HL-60/S4 (cell line): ENCODE measurements at regions not wholly inside any gene's neighbourhood (a gene's known extent, or its start where the extent isn't known, plus 50 kb on each side); places are given as distances from the start of the nearest gene placed in this dataset.

Source experiments
- in situ Hi-C: fragments of 300-500 bp; cut with MboI; formaldehyde crosslinking; loops from 2 replicates; pipeline ENCODE4 v1.14.3; 2022; ENCODE audit warnings: low sequenced_read_pairs

DNA sequence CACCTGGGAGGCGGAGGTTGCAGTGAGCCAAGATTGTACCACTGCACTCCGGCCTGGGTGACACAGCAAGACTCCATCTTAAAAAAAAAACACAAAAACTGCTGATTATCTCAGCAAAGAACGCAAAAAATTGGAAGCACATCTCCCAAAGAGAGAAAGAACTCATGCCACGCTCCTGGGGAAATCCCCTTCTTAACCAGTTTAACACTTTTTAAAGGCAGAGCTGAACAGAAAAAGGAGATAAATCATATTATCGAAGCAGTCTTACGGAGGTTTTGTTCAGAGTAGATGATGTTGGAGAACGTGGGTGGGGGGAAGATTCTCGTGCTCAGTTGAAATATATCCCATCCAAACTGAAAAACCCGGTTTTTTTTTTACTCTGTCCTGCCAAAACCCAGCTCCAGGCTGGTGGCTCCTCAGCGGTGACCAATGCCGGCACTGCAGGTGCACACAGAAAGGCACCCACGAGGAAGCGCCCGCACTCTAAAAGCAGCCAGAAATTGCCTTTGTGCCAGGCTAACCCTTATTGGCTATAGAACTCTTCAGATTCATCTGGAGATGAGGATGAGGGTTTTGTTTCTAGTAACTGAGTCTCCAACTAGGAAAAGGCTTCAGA lies 100.2 kb upstream of the PARP11 start:
- in situ Hi-C loops: no loop called here

DNA sequence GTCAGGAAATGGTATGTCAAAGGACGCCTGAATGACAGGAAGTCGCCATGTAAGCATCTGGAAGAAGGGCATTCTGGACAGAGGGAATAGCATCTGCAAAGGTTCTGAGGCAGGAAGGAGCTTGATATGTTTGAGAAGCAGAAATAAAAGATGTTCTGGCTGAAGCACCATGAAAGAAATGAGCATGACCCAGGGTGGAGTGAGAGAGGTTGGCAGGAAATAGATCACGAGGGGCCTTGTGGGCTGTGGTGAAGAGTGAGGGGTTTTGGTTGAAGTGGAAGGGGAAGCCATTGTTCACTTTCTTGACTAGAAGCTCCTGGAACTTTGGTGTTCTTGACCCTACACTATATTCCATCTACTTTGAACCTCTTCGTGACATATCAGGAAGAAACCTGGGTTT lies 99.4 kb upstream of the PARP11 start:
- in situ Hi-C loops: no loop called here

DNA sequence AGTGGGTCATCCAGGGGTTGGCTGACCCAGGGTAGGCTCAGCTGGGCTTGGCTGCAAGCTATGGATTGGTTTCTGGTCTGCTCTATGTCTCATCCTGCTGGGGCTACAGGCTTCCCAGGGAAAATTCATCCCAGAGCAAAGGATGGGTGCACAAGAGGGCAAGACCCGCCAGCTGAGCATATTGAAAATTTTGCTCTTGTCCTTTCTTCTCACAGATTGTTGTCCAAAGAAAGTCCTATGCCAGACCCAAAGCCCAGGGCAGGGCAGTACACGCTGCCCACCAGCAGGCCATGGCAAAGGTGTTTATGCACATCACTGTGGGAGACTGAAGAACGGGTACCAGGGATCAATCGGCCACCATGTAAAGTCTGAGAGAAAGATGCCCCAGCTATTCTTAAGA lies 95.3 kb upstream of the PARP11 start:
- in situ Hi-C loops: no loop called here

DNA sequence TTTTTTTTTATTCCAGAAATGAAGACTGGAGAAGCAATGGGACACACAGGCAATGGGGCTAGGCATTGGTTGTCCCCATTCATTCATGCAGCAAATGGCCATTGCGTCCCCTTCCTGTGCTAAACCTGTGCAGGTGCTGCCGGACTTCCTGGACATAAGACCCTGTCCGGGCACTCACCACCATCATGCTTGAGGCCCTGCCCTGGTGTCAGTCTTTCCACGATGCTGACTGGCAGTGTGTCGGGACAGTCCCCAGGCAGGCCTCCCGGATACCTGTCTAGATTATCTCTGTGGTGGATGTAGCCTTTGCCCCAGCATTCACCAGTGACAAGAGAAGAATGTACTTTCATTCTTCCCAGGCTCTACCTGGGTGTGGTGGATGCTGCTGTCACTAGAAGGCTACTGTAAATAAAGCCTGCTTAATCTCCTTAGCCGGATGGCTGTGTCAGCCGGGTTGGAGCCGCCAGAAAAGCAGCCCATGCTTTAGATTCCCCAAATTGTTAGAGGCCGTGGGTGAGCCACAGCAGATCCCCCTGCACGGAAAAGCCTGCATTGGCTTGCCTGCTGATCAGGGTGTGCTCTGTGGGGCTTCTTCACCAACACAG lies 94.5 kb upstream of the PARP11 start:
- in situ Hi-C loops: no loop called here

DNA sequence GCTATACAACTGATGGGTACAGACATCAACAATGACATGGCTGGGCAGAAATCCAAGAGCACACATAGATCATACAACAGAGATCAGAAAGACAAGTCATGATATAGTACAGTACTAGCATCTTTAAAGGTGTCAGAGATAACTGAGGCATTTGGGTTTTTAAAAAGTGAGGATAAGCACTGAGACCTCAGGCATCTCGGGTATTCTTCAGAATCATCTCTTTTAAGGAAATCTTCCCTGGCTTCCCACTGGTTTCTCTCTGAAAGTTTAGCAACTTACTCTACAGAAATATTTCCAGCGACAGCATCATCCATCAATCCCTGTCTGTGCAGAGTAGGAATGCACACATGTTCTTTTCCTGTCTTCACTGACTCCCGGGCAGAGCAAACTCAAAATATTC lies 93.2 kb upstream of the PARP11 start:
- in situ Hi-C loops: no loop called here

DNA sequence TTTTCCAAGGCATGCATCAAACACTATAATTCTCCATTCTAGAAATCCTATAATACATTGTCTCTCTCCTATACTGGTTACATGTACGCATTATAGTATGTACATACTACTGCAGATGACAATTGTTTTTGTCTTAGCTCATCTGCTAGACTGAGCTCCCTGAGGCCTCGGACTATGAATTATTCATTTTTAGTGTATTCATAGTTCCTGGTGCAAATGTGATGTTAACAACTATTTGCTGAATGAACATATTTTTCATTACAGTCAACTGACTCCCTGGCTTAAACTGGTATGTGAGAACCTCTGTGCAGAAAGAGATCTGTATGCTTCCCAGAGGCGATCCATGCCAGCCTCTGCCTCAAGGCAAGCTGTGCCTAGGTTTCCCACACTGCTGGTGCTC lies 91.8 kb upstream of the PARP11 start:
- in situ Hi-C loops: no loop called here

DNA sequence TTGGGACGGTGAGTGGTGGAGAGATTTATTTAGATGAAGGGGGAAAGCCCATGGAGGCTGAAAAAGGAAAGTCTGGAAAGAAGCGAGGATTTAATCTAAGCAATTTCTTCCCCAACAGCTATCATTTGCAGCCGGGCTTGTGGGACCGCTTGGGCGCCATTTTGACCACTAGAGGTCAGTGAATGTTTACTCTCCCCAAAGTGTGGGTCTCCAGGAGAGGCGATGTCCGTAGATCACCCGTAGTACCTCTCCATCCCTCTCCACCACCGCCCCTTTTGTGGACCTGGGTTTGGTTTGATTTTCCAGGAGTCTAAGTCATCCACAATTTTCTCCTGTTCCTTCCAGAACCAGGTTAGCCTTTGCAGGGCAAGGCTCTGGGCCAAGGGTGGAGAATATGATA lies 91.2 kb upstream of the PARP11 start:
- in situ Hi-C loops: no loop called here

DNA sequence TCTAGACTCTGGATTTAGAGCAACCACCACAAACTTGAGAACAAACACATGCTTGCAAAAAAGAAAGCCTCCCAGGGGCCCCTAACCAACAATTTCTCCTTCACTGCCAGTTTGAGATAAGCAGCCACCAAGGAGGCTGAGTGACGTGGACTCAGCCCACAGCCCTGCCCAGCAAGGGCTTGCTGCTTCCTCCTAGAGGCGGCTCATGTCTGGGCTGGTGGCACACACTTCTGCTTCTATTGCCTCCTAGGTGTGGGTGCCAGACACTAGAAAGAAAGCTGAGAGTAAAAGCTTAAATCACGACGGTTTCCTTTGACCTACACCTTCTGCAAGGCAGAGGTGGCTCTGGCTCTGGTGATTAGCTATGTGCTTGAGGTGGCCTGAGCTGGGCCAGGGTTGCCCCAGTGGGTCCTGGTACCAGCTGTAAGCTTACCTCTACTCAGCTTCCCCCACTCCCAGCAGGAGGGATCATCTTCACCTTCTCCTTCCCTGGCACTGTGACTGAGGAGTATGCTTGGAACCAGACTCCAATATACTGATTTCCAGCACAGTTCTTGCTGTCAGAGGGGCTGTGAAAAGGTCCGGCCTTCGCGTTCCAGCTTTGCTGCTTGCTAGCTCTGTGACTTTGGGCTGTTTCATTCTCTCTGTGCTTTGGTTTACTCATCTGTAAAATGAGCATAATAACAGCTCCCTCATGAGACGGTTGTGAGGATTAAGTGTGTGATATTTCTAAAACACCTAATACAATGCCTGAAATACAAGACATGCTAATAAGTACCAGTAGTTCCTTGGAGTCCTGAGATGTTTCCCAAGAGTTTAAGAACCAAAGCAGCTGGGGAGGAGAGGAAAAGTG lies 89.7 kb upstream of the PARP11 start:
- in situ Hi-C loops: no loop called here

DNA sequence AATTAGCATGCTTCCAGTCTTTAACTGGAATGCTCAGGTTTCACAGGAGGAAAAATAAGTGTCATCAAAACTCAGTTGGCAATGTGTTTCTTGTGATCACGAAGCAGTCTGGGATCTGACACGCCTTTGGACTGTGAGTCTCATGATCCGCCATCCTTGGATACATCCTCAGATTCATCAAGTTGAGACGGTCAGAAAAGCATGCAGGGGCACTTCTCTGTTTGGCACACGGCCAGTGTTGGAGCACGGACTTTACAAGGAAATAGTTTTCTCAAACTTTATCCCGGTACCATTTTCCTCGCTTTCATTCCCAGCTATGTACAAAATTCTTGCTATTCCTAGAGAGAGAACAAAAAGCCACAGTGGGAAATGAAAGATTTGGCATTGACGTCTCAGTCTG lies 88.4 kb upstream of the PARP11 start:
- in situ Hi-C loops: no loop called here

DNA sequence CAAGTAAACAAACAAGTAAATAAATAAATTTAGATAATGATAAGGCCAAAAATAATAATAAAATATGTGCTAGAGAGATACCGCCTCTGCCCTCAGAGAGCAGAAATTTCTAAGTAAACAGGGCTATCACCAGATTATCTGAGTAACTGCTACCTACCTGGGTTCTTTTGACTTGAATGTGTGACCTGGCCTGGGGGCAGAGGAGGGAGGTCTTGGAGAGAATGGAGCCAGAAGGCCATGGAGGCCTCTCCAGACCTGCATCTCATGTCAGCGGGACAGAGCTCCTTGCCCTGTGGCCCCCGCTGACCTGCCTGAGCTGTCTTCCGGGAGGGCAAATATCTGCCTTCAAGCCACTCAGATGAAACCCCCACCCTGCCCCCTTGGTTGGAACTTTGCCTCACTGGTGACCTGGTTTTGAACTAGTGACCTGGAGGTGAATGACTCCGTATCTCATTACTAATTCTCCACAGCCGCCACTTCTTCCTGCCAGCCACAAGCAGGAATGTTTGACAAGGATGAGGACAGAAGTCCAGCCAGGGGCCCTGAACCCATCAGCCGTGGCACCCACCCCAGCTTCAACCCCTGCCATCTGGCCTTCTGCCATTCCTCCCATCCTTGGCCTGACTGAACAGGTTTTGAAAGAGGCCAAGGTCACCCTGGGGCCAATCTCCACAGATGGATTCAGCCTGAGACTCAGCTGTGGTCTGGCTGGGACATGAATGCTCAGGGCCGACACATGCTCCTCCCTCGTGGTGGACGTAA lies 86.8 kb upstream of the PARP11 start:
- in situ Hi-C loops: no loop called here

DNA sequence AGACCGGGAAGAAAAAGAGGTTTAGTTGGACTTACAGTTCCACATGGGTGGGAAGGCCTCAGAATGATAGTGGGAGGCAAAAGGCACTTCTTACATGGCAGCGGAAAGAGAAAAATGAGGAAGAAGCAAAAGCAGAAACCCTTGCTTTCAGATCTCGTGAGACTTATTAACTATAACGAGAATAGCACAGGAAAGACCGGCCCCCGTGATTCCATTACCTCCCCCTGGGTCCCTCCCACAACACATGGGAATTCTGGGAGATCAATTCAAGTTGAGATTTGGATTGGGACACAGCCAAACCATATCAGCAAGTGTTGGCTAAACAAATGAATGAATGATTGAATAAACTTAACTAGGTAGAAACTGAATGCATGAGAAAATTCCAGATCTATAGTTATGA lies 85.3 kb upstream of the PARP11 start:
- in situ Hi-C loops: no loop called here

DNA sequence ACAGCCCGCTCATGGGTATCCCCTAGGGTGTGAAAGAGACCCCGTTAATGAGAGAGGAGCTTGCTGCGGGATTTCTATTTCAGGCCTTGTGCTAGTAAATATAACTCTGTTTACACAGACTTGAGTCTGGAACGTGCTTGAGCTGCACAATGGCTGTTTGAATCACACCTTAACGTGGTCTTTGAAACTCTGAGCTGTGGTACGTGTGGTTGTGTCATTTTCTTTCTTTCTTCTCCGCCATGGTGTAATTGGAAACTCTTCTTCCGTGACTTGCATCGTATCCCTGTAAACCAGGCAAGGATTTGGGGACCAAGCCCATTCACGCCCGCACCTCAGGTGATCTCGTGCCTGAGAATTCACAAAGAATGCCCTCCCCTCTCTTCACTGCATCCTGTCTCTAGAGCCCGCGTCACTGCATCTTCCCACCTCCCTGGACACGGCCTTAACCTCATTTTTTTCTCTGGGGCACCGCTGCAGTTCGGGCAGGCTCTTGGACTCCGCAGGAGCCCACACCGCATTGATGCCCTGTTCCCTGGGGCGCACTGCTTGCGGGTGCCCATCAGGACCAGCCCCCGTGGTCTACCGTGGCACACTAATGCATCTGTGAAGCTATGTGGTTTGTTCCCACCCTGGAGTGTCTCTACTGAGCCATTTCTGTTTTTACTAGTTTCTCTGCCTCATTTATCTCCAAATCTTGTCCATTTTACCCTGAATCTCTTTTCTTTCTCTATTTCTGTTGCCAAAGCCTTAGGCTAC lies 78.4 kb upstream of the PARP11 start:
- in situ Hi-C loops: no loop called here

DNA sequence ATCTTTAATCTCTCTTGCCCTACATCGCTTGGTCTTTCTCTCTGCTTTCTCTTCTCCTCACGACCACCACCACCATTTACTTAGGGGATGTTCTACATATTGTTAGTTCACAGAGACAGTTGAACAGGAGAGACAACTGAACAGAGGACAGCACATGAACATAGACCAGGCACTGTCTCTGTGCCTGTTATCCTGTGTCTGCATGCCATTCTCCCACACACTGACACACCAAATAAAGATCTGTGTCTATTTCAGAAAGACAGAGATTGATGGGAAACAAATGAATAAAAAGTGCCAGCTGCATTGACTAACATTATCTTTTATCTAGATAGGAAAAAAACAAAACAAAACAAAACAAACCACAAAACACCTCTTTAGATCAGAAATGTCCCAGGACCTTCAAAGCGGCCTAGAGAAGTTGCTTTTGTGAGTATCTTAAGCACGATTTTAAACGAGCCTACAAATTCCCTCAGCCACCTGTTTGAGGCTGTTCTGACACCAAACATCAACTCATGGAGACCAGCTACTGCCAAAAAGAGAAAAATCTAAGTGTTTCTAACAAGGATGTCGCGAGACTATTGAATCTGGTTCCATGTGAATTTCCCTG lies 77.6 kb upstream of the PARP11 start:
- in situ Hi-C loops: no loop called here

DNA sequence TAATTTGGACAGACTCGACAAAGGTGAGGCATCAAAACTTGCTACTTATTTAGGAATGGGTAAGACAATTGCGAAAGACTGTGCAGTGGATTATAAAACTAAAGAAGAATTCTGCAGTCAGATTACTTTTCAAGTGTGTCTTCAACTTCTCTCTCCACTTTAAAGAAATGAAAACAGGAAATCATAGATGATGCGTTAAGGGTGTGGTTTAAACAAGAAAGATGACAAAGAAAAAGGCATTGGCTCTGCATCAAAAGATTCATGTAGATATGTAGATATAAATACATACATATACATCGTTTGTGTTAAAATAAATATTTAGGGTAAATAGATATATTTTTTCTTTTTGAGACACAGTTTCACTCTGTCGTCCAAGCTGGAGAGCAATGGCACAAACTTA lies 74.6 kb upstream of the PARP11 start:
- in situ Hi-C loops: no loop called here

DNA sequence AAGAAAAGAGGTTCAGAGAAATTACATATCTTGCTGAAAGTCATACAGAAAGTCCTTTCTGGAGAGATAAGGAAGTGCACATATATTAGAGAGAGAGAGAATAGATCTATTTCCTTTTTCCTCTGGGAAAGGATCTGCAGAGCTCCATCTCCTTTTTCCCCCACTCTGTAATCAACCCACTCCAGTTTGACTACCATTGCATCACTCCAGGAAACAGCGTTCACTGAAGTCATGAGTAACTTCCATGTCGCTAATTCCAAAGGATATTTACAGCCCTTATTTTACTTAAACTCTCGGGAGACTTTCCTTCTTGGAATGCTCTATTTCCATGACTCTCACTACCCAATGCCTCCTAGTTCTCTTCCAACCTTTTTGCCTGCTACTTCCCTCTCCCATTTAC lies 72.5 kb upstream of the PARP11 start:
- in situ Hi-C loops: no loop called here

DNA sequence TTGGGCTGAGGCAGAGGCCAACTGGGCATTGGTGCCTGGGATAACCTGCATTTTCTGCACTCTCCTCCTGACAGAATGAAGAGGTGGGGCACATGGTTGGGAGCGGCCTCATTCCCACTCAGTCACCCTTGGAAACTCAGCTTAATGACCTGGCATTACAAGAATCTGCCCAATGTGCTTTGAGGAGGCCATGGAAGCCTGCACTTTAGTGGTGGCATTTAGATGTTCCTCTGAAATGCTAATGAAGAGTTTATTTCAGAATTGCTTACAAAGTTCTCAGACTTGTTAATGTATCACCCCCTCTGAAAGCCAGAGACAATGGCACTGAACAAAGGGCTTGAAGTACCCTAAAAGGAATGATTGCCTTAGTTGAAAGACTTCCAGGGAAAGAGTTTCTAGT lies 71.4 kb upstream of the PARP11 start:
- in situ Hi-C loops: no loop called here

DNA sequence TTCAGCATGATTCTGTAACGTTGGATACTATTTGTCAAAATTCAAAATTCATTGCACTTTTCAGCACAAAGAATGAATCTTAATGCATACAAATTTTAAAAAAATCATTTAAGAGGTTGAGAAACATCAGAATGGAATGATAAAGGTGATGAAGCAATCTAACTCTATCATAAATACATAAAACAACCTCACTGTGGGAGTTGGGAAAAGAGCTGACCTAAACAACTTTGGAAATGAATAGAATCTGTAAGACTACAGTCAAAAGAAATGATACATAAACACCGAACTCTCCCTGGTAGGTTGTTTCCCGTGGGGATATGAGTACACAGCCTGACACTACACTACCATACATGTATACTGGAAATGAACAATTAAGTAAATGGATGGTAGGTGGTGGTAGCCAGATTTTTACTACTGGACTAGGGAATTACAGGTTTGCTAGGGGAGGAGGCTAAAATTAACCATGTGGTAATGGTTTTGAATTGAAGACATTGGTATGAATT lies 64.9 kb upstream of the PARP11 start:
- in situ Hi-C loops: no loop called here

DNA sequence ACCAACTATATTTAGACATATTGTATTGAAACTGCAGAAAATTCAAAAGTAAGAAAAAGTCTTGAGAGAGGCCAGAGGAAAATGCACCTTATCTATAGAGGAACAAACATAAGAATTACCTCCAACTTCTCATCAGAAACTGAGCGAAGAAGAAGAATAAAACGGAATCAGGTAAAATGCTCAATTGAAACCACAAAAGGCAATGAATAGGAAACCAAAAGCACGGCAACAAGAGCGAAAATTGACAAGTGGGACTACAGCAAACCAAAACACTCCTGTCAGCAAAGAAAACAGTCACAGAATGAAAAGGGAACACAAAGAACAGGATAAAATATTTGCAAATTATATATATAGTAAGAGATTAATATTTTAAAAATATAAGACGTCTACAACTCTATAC lies 61.9 kb upstream of the PARP11 start:
- in situ Hi-C loops: no loop called here

DNA sequence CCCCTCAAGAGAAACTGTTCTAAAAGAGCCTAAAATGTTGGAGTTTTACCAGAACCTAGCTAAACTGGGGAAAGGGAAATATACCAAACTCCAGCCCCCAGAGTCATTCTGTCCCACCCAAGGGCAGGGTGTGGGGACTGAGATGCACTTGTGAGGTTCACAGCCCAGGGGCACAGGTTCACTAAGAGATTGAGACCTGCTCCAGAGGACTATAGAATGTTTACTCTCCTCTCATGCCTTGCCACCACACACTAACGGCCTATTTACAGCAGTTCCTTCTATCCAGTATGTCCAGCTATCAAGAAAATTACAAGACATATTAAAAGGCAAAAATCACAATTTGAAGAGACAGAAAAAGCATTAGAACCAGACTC lies 60.6 kb upstream of the PARP11 start:
- in situ Hi-C loops: no loop called here

DNA sequence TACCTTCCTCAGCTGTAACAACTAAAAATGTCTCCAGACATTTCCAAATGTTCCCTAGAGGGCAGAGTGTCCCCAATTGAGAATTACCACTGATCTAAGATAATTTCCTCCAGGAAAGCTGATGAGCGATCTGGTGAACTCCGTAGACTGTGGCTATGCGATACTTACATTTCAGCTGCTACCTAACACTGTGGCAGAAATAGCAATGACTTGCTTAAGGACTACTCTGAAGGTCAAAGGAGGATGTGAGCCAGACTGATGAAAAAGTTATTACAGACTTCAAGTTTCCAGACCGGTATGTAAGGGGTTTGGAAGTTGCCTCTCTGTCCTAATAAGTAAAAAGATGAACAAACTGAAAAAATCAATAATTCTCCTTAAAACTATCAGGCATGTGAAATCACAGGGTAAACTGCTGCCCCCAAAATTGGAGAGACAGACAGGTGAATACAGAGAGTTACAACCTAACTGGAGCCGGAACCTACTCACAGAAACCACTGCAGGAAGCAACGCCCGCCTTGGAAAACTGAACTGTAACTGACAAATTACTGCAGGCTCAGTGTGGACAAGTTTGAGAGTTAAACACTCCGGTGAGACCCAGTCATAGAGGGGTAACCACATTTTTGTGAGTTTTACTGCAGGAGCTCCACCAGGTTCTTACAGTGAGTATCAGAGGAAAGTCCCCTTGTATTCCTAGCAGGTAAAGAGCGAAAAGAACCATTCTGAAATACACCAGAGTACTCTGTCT lies 60.0 kb upstream of the PARP11 start:
- in situ Hi-C loops: no loop called here
